Neural cell (in vitro differentiated cells): ENCODE measurements at regions not wholly inside any gene's neighbourhood (a gene's known extent, or its start where the extent isn't known, plus 50 kb on each side); places are given as distances from the start of the nearest gene placed in this dataset.

Experiments
- H2AFZ ChIP-seq: fragments of 200-600, 300-800 bp; sonication (generic), shearing (Covaris generic); 2 replicates; pipeline ENCODE4 v1.6.0; 2014; ENCODE audit warnings: low read depth, mild to moderate bottlenecking, antibody characterized with exemption, low read length, moderate library complexity
- H3F3A ChIP-seq: fragments of 200-600 bp; shearing (Covaris generic); 2 replicates; pipeline ENCODE4 v1.6.1; 2016; ENCODE audit warnings: mild to moderate bottlenecking, moderate library complexity, mixed read lengths, antibody characterized with exemption, low read length; ENCODE audit not compliant: insufficient read depth, poor library complexity, severe bottlenecking
- H3K27ac ChIP-seq: fragments of 200-600, 300-800 bp; sonication (generic), shearing (Covaris generic); 2 replicates; pipeline ENCODE4 v1.5.1; 2014; ENCODE audit warnings: mild to moderate bottlenecking, low read length, moderate library complexity
- H3K27me3 ChIP-seq: fragments of 300-800, 200-600 bp; sonication (generic), shearing (Covaris generic); 2 replicates; pipeline ENCODE4 v1.6.0; 2014; ENCODE audit warnings: mild to moderate bottlenecking, low read depth, low read length, moderate library complexity; ENCODE audit not compliant: insufficient read depth
- H3K36me3 ChIP-seq: fragments of 300-800, 200-600 bp; sonication (generic), shearing (Covaris generic); 2 replicates; pipeline ENCODE4 v1.5.1; 2014; ENCODE audit warnings: mild to moderate bottlenecking, antibody characterized with exemption, low read length, moderate library complexity; ENCODE audit not compliant: insufficient read depth
- H3K4me2 ChIP-seq: fragments of 300-800, 200-600 bp; sonication (generic), shearing (Covaris generic); 2 replicates; pipeline ENCODE4 v1.6.0; 2014; ENCODE audit warnings: mild to moderate bottlenecking, low read length
- H3K4me3 ChIP-seq: fragments of 300-800, 200-600 bp; sonication (generic), shearing (Covaris generic); 2 replicates; pipeline ENCODE4 v1.5.1; 2014; ENCODE audit warnings: mild to moderate bottlenecking, low read length, moderate library complexity
- H3K79me2 ChIP-seq: fragments of 200-600 bp; shearing (Covaris generic); replicated peaks from 2 replicates; pipeline ENCODE4 v1.6.0; 2014; ENCODE audit warnings: mild to moderate bottlenecking, low read length, moderate library complexity; ENCODE audit not compliant: insufficient read depth
- H3K9ac ChIP-seq: fragments of 300-800, 200-600 bp; sonication (generic), shearing (Covaris generic); 2 replicates; pipeline ENCODE4 v1.6.1; 2016; ENCODE audit warnings: mild to moderate bottlenecking, low read length, mixed read lengths
- H3K9me2 ChIP-seq: fragments of 200-600 bp; shearing (Covaris generic); 2 replicates; pipeline ENCODE4 v1.6.1; 2016; ENCODE audit warnings: mild to moderate bottlenecking, low read length, mixed read lengths; ENCODE audit not compliant: insufficient read depth
- H3K9me3 ChIP-seq: fragments of 200-600, 300-800 bp; sonication (generic), shearing (Covaris generic); 2 replicates; pipeline ENCODE4 v1.6.1; 2016; ENCODE audit warnings: mild to moderate bottlenecking, mixed run types, low read length, moderate library complexity, mixed read lengths
- H4K20me1 ChIP-seq: fragments of 200-600 bp; shearing (Covaris generic); 2 replicates; pipeline ENCODE4 v1.6.1; 2016; ENCODE audit warnings: mild to moderate bottlenecking, mixed run types; ENCODE audit not compliant: insufficient read depth
- EP300 ChIP-seq: fragments of 450-650 bp; conservative IDR thresholded peaks from 2 replicates; pipeline ENCODE4 v1.6.1; 2014; ENCODE audit warnings: antibody characterized with exemption, mild to moderate bottlenecking, moderate library complexity; ENCODE audit not compliant: poor library complexity, severe bottlenecking
- EZH2 ChIP-seq: fragments of 200-600, 300-800 bp; shearing (Covaris generic), sonication (generic); IDR thresholded peaks from 2 replicates; pipeline ENCODE4 v1.6.1; 2014; ENCODE audit warnings: antibody characterized with exemption, low read length, borderline replicate concordance, mild to moderate bottlenecking; ENCODE audit not compliant: insufficient read depth, poor library complexity, severe bottlenecking
- MXI1 ChIP-seq: fragments of 450-650 bp; conservative IDR thresholded peaks from 2 replicates; pipeline ENCODE4 v1.6.1; 2014; ENCODE audit warnings: antibody characterized with exemption, mild to moderate bottlenecking; ENCODE audit not compliant: poor library complexity, severe bottlenecking
- POLR2AphosphoS5 ChIP-seq: IDR thresholded peaks from 2 replicates; pipeline ENCODE4 v1.6.1; 2012
- RAD21 ChIP-seq: fragments of 450-650 bp; conservative IDR thresholded peaks from 2 replicates; pipeline ENCODE4 v1.6.1; 2014; ENCODE audit warnings: antibody characterized with exemption, mild to moderate bottlenecking, moderate library complexity
- SMC3 ChIP-seq: fragments of 450-650 bp; conservative IDR thresholded peaks from 2 replicates; pipeline ENCODE4 v1.6.1; 2014; ENCODE audit warnings: antibody characterized with exemption, mild to moderate bottlenecking, moderate library complexity; ENCODE audit not compliant: poor library complexity
- TAF1 ChIP-seq: IDR thresholded peaks from 2 replicates; pipeline ENCODE4 v1.6.1; 2012; ENCODE audit warnings: low read depth
- TF ChIP-seq, protein P1 (sequence below): IDR thresholded peaks from 2 replicates; pipeline ENCODE4 v1.6.1; 2012; ENCODE audit warnings: borderline replicate concordance
- TF ChIP-seq, protein P2 (sequence below): fragments of 450-650 bp; IDR thresholded peaks from 2 replicates; pipeline ENCODE4 v1.5.1; 2014; ENCODE audit warnings: antibody characterized with exemption, mild to moderate bottlenecking, moderate library complexity; ENCODE audit not compliant: poor library complexity, severe bottlenecking

GRCh38 chr13:84658491-84659358, 776.5 kb upstream of the SLITRK1 start:
- H3K36me3 ChIP-seq, result no peaks in the 10 kb centered on the region
- TF ChIP-seq POLR2AphosphoS5, result no peak
- TF ChIP-seq MXI1, result no peak
- TF ChIP-seq SMC3, result no peak
- no peak for TF ChIP-seq EZH2
- no peak for TF ChIP-seq EP300
- TF ChIP-seq RAD21, result no peak
- TF ChIP-seq, protein P1, sequence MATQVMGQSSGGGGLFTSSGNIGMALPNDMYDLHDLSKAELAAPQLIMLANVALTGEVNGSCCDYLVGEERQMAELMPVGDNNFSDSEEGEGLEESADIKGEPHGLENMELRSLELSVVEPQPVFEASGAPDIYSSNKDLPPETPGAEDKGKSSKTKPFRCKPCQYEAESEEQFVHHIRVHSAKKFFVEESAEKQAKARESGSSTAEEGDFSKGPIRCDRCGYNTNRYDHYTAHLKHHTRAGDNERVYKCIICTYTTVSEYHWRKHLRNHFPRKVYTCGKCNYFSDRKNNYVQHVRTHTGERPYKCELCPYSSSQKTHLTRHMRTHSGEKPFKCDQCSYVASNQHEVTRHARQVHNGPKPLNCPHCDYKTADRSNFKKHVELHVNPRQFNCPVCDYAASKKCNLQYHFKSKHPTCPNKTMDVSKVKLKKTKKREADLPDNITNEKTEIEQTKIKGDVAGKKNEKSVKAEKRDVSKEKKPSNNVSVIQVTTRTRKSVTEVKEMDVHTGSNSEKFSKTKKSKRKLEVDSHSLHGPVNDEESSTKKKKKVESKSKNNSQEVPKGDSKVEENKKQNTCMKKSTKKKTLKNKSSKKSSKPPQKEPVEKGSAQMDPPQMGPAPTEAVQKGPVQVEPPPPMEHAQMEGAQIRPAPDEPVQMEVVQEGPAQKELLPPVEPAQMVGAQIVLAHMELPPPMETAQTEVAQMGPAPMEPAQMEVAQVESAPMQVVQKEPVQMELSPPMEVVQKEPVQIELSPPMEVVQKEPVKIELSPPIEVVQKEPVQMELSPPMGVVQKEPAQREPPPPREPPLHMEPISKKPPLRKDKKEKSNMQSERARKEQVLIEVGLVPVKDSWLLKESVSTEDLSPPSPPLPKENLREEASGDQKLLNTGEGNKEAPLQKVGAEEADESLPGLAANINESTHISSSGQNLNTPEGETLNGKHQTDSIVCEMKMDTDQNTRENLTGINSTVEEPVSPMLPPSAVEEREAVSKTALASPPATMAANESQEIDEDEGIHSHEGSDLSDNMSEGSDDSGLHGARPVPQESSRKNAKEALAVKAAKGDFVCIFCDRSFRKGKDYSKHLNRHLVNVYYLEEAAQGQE, result no peak
- TF ChIP-seq TAF1, result no peak
- TF ChIP-seq, protein P2, sequence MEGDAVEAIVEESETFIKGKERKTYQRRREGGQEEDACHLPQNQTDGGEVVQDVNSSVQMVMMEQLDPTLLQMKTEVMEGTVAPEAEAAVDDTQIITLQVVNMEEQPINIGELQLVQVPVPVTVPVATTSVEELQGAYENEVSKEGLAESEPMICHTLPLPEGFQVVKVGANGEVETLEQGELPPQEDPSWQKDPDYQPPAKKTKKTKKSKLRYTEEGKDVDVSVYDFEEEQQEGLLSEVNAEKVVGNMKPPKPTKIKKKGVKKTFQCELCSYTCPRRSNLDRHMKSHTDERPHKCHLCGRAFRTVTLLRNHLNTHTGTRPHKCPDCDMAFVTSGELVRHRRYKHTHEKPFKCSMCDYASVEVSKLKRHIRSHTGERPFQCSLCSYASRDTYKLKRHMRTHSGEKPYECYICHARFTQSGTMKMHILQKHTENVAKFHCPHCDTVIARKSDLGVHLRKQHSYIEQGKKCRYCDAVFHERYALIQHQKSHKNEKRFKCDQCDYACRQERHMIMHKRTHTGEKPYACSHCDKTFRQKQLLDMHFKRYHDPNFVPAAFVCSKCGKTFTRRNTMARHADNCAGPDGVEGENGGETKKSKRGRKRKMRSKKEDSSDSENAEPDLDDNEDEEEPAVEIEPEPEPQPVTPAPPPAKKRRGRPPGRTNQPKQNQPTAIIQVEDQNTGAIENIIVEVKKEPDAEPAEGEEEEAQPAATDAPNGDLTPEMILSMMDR, result no peak
- no peaks in the 10 kb centered on the region for H3F3A ChIP-seq
- H2AFZ ChIP-seq, result no peak overlapping the region
- no peaks in the 10 kb centered on the region for H3K9me3 ChIP-seq
- H3K27ac ChIP-seq, result no peak overlapping the region
- H3K9ac ChIP-seq, result no peak overlapping the region
- no peaks in the 10 kb centered on the region for H3K9me2 ChIP-seq
- no peaks in the 10 kb centered on the region for H3K79me2 ChIP-seq
- no peak overlapping the region for H3K4me2 ChIP-seq
- no peaks in the 10 kb centered on the region for H3K27me3 ChIP-seq
- H4K20me1 ChIP-seq, result no peaks in the 10 kb centered on the region
- H3K4me3 ChIP-seq, result no peak overlapping the region

DNA sequence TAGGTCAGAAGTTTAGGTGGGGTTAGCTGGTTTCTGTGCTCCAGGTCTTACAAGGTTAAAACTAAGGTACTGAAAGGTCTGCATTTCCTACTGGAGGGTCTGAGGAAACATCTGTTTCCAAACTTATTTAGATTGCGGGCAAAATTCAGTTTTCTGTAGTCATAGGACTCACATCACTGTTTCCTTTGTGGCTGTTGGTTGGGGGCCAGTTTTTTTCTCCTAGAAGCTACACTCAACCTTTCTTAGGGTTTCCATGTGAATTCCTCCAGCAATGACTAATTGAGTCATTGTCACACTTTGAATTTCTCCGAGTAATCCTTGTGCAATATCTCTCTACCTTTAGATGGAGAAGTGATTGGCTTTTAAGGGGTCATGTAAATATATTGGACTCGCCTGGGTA, 773.4 kb upstream of the SLITRK1 start:
- no peaks in the 10 kb centered on the region for H3K9me3 ChIP-seq
- H3F3A ChIP-seq, result no peaks in the 10 kb centered on the region
- no peaks in the 10 kb centered on the region for H3K79me2 ChIP-seq
- no peak overlapping the region for H3K9ac ChIP-seq
- no peaks in the 10 kb centered on the region for H3K27me3 ChIP-seq
- H3K4me3 ChIP-seq, result no peak overlapping the region
- no peak overlapping the region for H2AFZ ChIP-seq
- H3K9me2 ChIP-seq, result no peaks in the 10 kb centered on the region
- no peak overlapping the region for H3K4me2 ChIP-seq
- H3K36me3 ChIP-seq, result no peaks in the 10 kb centered on the region
- H4K20me1 ChIP-seq, result no peaks in the 10 kb centered on the region
- no peak overlapping the region for H3K27ac ChIP-seq
- no peak for TF ChIP-seq EP300
- TF ChIP-seq TAF1, result no peak
- no peak for TF ChIP-seq EZH2
- TF ChIP-seq, protein P1, result no peak
- TF ChIP-seq RAD21, result no peak
- TF ChIP-seq MXI1, result no peak
- TF ChIP-seq, protein P2, result no peak
- no peak for TF ChIP-seq POLR2AphosphoS5
- TF ChIP-seq SMC3, result no peak
